ENCODE measurements at regions not wholly inside any gene's neighbourhood (a gene's known extent, or its start where the extent isn't known, plus 50 kb on each side); places are given as distances from the start of the nearest gene placed in this dataset.
"Not testable (repeated sequence)": the region's sequence is repeated elsewhere in the genome, so short reads cannot be mapped to it uniquely, and the experiment has no call there.

GRCh38 chr7:113267885-113268284 is 149.5 kb upstream of the SMIM30 start:
- no peaks in the 10 kb centered on the region for H3K4me1 Mint-ChIP-seq (ENCODE audit: low read depth)
- no peak overlapping the region for H3K4me3 Mint-ChIP-seq
- no peaks in the 10 kb centered on the region for H3K36me3 Mint-ChIP-seq (ENCODE audit: low read depth)
- no peaks in the 10 kb centered on the region for H3K27me3 Mint-ChIP-seq (ENCODE audit: low read depth)
- H3K27ac Mint-ChIP-seq: no peak overlapping the region
- peaks cover 23% of the 10 kb centered on the region for H3K9me3 Mint-ChIP-seq

DNA sequence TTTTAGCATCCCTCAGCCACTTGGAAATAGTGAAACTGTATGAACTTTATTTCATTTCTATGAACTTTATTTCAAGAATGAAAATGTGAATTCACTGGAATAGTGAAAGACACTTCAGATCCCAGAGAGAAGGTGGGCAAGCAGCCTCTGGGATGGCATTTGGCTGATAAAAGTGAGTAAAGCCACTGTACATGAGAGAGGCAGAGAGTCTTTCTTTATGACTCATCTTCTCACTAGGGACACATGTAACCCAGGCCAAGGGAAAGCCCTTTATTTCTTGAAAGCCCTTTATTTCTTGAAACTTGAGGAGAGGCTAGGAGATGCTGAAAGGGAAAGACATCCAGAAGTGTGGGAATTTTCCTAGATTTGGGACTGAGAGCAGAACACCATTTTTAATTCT is 148.9 kb upstream of the SMIM30 start:
- H3K27ac Mint-ChIP-seq: no peak overlapping the region
- H3K9me3 Mint-ChIP-seq: peaks cover 23% of the 10 kb centered on the region
- no peak overlapping the region for H3K4me3 Mint-ChIP-seq
- no peaks in the 10 kb centered on the region for H3K27me3 Mint-ChIP-seq (ENCODE audit: low read depth)
- no peaks in the 10 kb centered on the region for H3K4me1 Mint-ChIP-seq (ENCODE audit: low read depth)
- H3K36me3 Mint-ChIP-seq (ENCODE audit: low read depth): no peaks in the 10 kb centered on the region

DNA sequence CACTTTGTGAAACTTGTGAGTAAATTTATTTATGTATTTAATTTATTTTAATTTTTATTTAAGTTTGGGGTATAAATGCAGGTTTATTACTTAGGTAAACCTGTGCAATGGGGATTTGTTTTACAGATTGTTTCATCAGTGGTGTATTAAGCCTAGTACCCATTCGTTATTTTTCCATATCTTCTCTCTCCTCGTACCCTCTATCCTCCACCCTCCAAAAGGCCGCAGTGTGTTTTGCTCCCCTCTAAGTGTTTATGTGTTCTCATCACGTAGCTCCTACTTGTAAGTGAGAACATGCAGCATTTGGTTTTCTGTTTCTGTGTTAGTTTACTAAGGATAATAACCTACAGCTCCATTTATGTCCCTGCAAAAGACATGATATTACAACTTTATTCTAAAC is 145.4 kb upstream of the SMIM30 start:
- no peaks in the 10 kb centered on the region for H3K4me1 Mint-ChIP-seq (ENCODE audit: low read depth)
- H3K27me3 Mint-ChIP-seq (ENCODE audit: low read depth): no peaks in the 10 kb centered on the region
- H3K27ac Mint-ChIP-seq: no peak overlapping the region
- peaks cover 4% of the 10 kb centered on the region for H3K9me3 Mint-ChIP-seq
- H3K4me3 Mint-ChIP-seq: no peak overlapping the region
- no peaks in the 10 kb centered on the region for H3K36me3 Mint-ChIP-seq (ENCODE audit: low read depth)

GRCh38 chr7:113263215-113263742 is 144.9 kb upstream of the SMIM30 start:
- not testable (repeated sequence) for H3K27me3 Mint-ChIP-seq (ENCODE audit: low read depth); H3K4me3 Mint-ChIP-seq; H3K9me3 Mint-ChIP-seq; H3K4me1 Mint-ChIP-seq (ENCODE audit: low read depth); H3K27ac Mint-ChIP-seq; H3K36me3 Mint-ChIP-seq (ENCODE audit: low read depth)

GRCh38 chr7:113256883-113257531 is 138.7 kb upstream of the SMIM30 start:
- Mint-ChIP-seq H3K9me3 (no peaks in the 10 kb centered on the region), H3K27ac (no peak overlapping the region), H3K36me3 (ENCODE audit: low read depth) (no peaks in the 10 kb centered on the region), H3K27me3 (ENCODE audit: low read depth) (no peaks in the 10 kb centered on the region), H3K4me3 (no peak overlapping the region), H3K4me1 (ENCODE audit: low read depth) (no peaks in the 10 kb centered on the region)

DNA sequence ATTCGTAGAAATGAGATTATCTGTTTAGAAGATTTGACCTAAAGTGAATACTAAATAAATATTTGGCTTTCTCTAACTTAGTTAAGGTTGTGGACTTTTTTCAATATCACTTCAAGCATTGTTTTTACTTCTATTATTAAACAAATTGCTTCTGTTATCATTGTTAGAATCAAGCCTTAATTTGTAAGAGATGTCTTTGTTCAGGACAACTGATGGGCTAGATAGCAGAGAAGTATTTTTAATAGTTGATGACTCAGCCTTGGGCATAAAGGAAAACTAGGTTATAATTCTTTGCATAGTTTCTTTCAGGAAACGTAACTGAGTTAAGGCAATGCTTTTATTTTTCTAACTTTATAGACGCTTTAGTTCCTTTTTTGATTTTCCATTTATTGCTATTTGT is 128.8 kb upstream of the SMIM30 start:
- no peaks in the 10 kb centered on the region for H3K36me3 Mint-ChIP-seq (ENCODE audit: low read depth)
- H3K27ac Mint-ChIP-seq: no peak overlapping the region
- H3K9me3 Mint-ChIP-seq: no peaks in the 10 kb centered on the region
- no peaks in the 10 kb centered on the region for H3K4me1 Mint-ChIP-seq (ENCODE audit: low read depth)
- H3K27me3 Mint-ChIP-seq (ENCODE audit: low read depth): no peaks in the 10 kb centered on the region
- H3K4me3 Mint-ChIP-seq: no peak overlapping the region

DNA sequence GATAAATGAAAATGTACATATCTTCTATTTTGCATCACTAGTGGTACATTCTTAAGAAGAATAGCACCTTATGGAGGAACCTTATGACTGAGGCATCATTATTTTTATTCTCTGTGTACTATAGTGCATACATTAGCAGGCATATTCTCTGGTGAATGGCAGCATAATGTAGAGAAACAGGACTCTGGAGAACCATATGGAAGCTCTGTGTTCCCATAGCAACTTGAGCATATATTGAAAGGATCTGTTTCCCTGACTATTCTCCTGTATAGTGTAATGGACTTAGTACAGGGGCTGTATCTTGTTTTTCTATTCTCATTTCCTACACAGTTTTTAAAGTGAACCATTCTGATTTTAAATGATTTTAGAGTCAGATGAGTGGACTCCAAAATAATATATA is 128.4 kb upstream of the SMIM30 start:
- Mint-ChIP-seq H3K4me1 (ENCODE audit: low read depth) (no peaks in the 10 kb centered on the region), H3K9me3 (no peaks in the 10 kb centered on the region), H3K36me3 (ENCODE audit: low read depth) (no peaks in the 10 kb centered on the region), H3K27ac (no peak overlapping the region), H3K4me3 (no peak overlapping the region), H3K27me3 (ENCODE audit: low read depth) (no peaks in the 10 kb centered on the region)

DNA sequence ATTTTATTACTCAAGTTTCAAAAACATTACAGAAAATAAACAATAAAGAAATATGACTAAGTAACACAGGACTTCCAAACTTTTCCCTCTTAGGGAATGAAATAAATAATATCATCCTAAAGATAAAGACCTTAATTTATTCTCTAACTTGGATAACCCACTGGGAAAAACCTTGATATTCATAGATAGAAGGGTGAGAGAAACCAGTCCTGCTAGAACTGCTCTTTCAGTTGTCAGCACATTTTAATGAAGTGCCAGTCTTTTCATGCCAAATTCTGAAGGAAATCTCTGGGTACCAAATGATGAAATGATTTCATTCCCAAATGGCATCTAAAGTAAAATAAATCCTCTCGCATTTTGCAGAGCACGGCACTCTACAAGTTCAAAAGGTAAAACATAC is 114.5 kb upstream of the SMIM30 start:
- Mint-ChIP-seq H3K27me3 (ENCODE audit: low read depth) (peaks cover 4% of the 10 kb centered on the region), H3K4me3 (no peak overlapping the region), H3K36me3 (ENCODE audit: low read depth) (no peaks in the 10 kb centered on the region), H3K9me3 (no peaks in the 10 kb centered on the region), H3K27ac (no peak overlapping the region), H3K4me1 (ENCODE audit: low read depth) (no peaks in the 10 kb centered on the region)

GRCh38 chr7:113230691-113231090 is 112.3 kb upstream of the SMIM30 start:
- H3K4me3 Mint-ChIP-seq: no peak overlapping the region
- no peaks in the 10 kb centered on the region for H3K9me3 Mint-ChIP-seq
- no peaks in the 10 kb centered on the region for H3K36me3 Mint-ChIP-seq (ENCODE audit: low read depth)
- H3K27ac Mint-ChIP-seq: no peak overlapping the region
- H3K4me1 Mint-ChIP-seq (ENCODE audit: low read depth): no peaks in the 10 kb centered on the region
- H3K27me3 Mint-ChIP-seq (ENCODE audit: low read depth): peaks cover 4% of the 10 kb centered on the region

GRCh38 chr7:113217314-113217713 is 99.0 kb upstream of the SMIM30 start:
- H3K4me3 Mint-ChIP-seq: no peak overlapping the region
- no peaks in the 10 kb centered on the region for H3K4me1 Mint-ChIP-seq (ENCODE audit: low read depth)
- H3K9me3 Mint-ChIP-seq: no peaks in the 10 kb centered on the region
- no peak overlapping the region for H3K27ac Mint-ChIP-seq
- H3K27me3 Mint-ChIP-seq (ENCODE audit: low read depth): no peaks in the 10 kb centered on the region
- H3K36me3 Mint-ChIP-seq (ENCODE audit: low read depth): no peaks in the 10 kb centered on the region

DNA sequence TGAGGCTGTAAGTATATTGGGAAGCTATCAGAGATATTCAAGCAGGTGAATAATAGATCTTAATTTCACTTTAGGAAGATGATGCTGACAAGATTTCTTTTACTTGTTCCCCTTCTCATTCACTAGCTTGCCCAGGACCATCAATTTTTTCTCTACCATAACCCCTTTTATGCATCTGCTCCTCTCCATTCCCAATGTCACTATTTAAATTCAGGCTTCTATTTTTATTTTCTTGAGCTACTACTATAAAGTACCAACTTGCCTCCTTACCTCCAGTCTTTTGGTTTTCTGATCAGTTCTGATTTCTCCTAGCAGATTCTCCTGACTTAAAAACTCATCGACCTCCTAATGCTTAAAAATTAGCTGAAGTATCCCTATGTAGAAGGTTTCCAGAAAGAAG is 97.7 kb upstream of the SMIM30 start:
- no peak overlapping the region for H3K27ac Mint-ChIP-seq
- H3K4me3 Mint-ChIP-seq: no peak overlapping the region
- no peaks in the 10 kb centered on the region for H3K36me3 Mint-ChIP-seq (ENCODE audit: low read depth)
- no peaks in the 10 kb centered on the region for H3K9me3 Mint-ChIP-seq
- no peaks in the 10 kb centered on the region for H3K4me1 Mint-ChIP-seq (ENCODE audit: low read depth)
- H3K27me3 Mint-ChIP-seq (ENCODE audit: low read depth): no peaks in the 10 kb centered on the region

- Mint-ChIP-seq H3K9me3 (no peaks in the 10 kb centered on the region), H3K27ac (no peak overlapping the region), H3K27me3 (ENCODE audit: low read depth) (no peaks in the 10 kb centered on the region), H3K36me3 (ENCODE audit: low read depth) (no peaks in the 10 kb centered on the region), H3K4me1 (ENCODE audit: low read depth) (no peaks in the 10 kb centered on the region), H3K4me3 (no peak overlapping the region)
Observed at GRCh38 chr7:113209449-113210203, 91.3 kb upstream of the SMIM30 start.

GRCh38 chr7:113207931-113208330 is 89.6 kb upstream of the SMIM30 start:
- Mint-ChIP-seq H3K36me3 (ENCODE audit: low read depth) (no peaks in the 10 kb centered on the region), H3K4me3 (no peak overlapping the region), H3K9me3 (no peaks in the 10 kb centered on the region), H3K4me1 (ENCODE audit: low read depth) (no peaks in the 10 kb centered on the region), H3K27ac (no peak overlapping the region), H3K27me3 (ENCODE audit: low read depth) (no peaks in the 10 kb centered on the region)

DNA sequence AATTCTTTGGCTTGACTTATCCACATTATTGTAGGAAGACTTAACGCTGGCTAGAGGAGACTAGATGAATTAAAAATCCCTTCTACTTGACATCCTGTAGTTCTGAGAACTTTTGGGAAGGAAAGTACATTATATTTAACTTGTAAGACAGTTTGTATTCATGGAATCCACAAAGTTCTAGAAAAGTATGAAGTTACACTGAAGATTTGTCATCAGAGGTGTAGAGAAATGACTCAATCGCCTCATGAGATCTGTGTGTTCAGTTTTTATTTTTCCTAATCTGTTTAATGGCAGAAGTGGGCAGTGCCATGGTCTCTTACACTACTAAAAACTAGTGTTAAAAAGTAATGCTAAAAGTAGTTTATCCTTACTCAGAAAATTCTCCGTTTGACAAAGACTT is 89.1 kb upstream of the SMIM30 start:
- H3K4me1 Mint-ChIP-seq (ENCODE audit: low read depth): no peaks in the 10 kb centered on the region
- H3K27ac Mint-ChIP-seq: no peak overlapping the region
- H3K36me3 Mint-ChIP-seq (ENCODE audit: low read depth): no peaks in the 10 kb centered on the region
- no peak overlapping the region for H3K4me3 Mint-ChIP-seq
- peaks cover 2% of the 10 kb centered on the region for H3K27me3 Mint-ChIP-seq (ENCODE audit: low read depth)
- H3K9me3 Mint-ChIP-seq: no peaks in the 10 kb centered on the region

GRCh38 chr7:113204415-113204814 is 86.1 kb upstream of the SMIM30 start:
- Mint-ChIP-seq H3K27ac (no peak overlapping the region), H3K9me3 (no peaks in the 10 kb centered on the region), H3K4me3 (no peak overlapping the region), H3K27me3 (ENCODE audit: low read depth) (peaks cover 4% of the 10 kb centered on the region), H3K4me1 (ENCODE audit: low read depth) (no peaks in the 10 kb centered on the region), H3K36me3 (ENCODE audit: low read depth) (no peaks in the 10 kb centered on the region)

Measured in T-helper 1 cell treated with Interleukin-12 subunit alpha and Interleukin-12 subunit beta and Interleukin-4 antibody, amounts not matched to agents 30 μg/mL and 1 μg/mL, for 36 hours (primary cell).